GM23338 (cell line): ENCODE measurements at regions not wholly inside any gene's neighbourhood (a gene's known extent, or its start where the extent isn't known, plus 50 kb on each side); places are given as distances from the start of the nearest gene placed in this dataset.

Experiments
- ATAC-seq: fragments of 200-7000 bp; cut with Tn5 transposase; 3 replicates; pipeline ENCODE4 v1.9.1; 2020
- DNase-seq: peaks from one replicate; pipeline ENCODE4 v3.0.0-alpha.2; 2015; ENCODE audit warnings: low spot score
- H2AFZ ChIP-seq: fragments of 200-600 bp; sonication (generic); 2 replicates; pipeline ENCODE4 v1.8.0; 2016; ENCODE audit warnings: antibody characterized with exemption, mild to moderate bottlenecking, moderate library complexity
- H3F3A ChIP-seq: fragments of 200-600 bp; sonication (generic); replicated peaks from 2 replicates; pipeline ENCODE4 v1.8.0; 2017; ENCODE audit warnings: antibody characterized with exemption, mixed run types, low read depth
- H3K27ac ChIP-seq: fragments of 200-600 bp; sonication (generic); 2 replicates; pipeline ENCODE4 v1.6.1; 2016; ENCODE audit warnings: low read depth
- H3K27me3 ChIP-seq: fragments of 200-600 bp; sonication (generic); 2 replicates; pipeline ENCODE4 v1.8.0; 2016; ENCODE audit warnings: mild to moderate bottlenecking, mixed run types, moderate library complexity; ENCODE audit not compliant: insufficient read depth
- H3K36me3 ChIP-seq: fragments of 200-600 bp; sonication (generic); 2 replicates; pipeline ENCODE4 v1.8.0; 2016; ENCODE audit warnings: mild to moderate bottlenecking; ENCODE audit not compliant: insufficient read depth
- H3K4me1 ChIP-seq: fragments of 200-600 bp; sonication (generic); 2 replicates; pipeline ENCODE4 v1.8.0; 2016; ENCODE audit warnings: mild to moderate bottlenecking, moderate library complexity; ENCODE audit not compliant: insufficient read depth
- H3K4me2 ChIP-seq: fragments of 200-600 bp; sonication (generic); 2 replicates; pipeline ENCODE4 v1.7.1; 2017; ENCODE audit warnings: mixed run types
- H3K4me3 ChIP-seq: fragments of 200-600 bp; sonication (generic); 2 replicates; pipeline ENCODE4 v1.6.1; 2016; ENCODE audit warnings: mixed run types
- H3K79me2 ChIP-seq: fragments of 200-600 bp; sonication (generic); replicated peaks from 2 replicates; pipeline ENCODE4 v1.8.0; 2017; ENCODE audit warnings: mild to moderate bottlenecking; ENCODE audit not compliant: insufficient read depth
- H3K9me2 ChIP-seq: fragments of 200-600 bp; sonication (generic); 2 replicates; pipeline ENCODE4 v1.8.0; 2017; ENCODE audit not compliant: insufficient read depth
- H4K20me1 ChIP-seq: fragments of 200-600 bp; sonication (generic); replicated peaks from 2 replicates; pipeline ENCODE4 v1.8.0; 2017; ENCODE audit warnings: mild to moderate bottlenecking; ENCODE audit not compliant: insufficient read depth
- H3K27ac Mint-ChIP-seq: 2 replicates; pipeline ENCODE4 v1.8.0; 2020; ENCODE audit warnings: inconsistent platforms, mild to moderate bottlenecking, moderate library complexity, mixed read lengths
- H3K27me3 Mint-ChIP-seq: 3 replicates; pipeline ENCODE4 v1.8.0; 2022; ENCODE audit warnings: low read depth, mild to moderate bottlenecking, moderate library complexity, mixed read lengths, inconsistent platforms; ENCODE audit not compliant: insufficient read depth, poor library complexity
- H3K36me3 Mint-ChIP-seq: 3 replicates; pipeline ENCODE4 v1.8.0; 2021; ENCODE audit warnings: low read depth, mild to moderate bottlenecking, inconsistent platforms, moderate library complexity, mixed read lengths
- H3K4me1 Mint-ChIP-seq: 3 replicates; pipeline ENCODE4 v1.8.0; 2020; ENCODE audit warnings: mild to moderate bottlenecking, inconsistent platforms, mixed read lengths
- H3K4me3 Mint-ChIP-seq: 3 replicates; pipeline ENCODE4 v1.8.0; 2021; ENCODE audit warnings: moderate library complexity, mild to moderate bottlenecking, inconsistent platforms, mixed read lengths
- H3K9me3 Mint-ChIP-seq: 3 replicates; pipeline ENCODE4 v1.8.0; 2020; ENCODE audit warnings: moderate library complexity, mild to moderate bottlenecking, inconsistent platforms, mixed read lengths
- CREB1 ChIP-seq: fragments of 250-450 bp; sonication (Bioruptor Pico); IDR thresholded peaks from 2 replicates; pipeline ENCODE4 v1.5.0; 2020; ENCODE audit warnings: low read depth, mild to moderate bottlenecking, moderate library complexity
- CTCF ChIP-seq, 2 experiments: fragments of 200-600 bp in 1 of 2; sonication (generic) in 1 of 2; conservative IDR thresholded peaks; 2 replicates each; pipeline versions ENCODE4 v1.5.1 to v1.6.1; 2016 to 2017; ENCODE audit warnings: antibody characterized with exemption in 2 of 2, low read depth in 2 of 2, mild to moderate bottlenecking in 2 of 2, moderate library complexity in 1 of 2
- ETS1 ChIP-seq: IDR thresholded peaks from 2 replicates; pipeline ENCODE4 v1.6.1; 2016; ENCODE audit warnings: antibody characterized with exemption
- EZH2 ChIP-seq: fragments of 200-600 bp; sonication (generic); IDR thresholded peaks from one replicate; pipeline ENCODE4 v1.8.0; 2017; ENCODE audit warnings: antibody characterized with exemption, mild to moderate bottlenecking, low read depth; ENCODE audit not compliant: unreplicated experiment
- EZH2phosphoT487 ChIP-seq: fragments of 200-600 bp; sonication (generic); IDR thresholded peaks from one replicate; pipeline ENCODE4 v1.8.1; 2018; ENCODE audit warnings: antibody characterized with exemption; ENCODE audit not compliant: unreplicated experiment
- JUNB ChIP-seq: IDR thresholded peaks from one replicate; pipeline ENCODE4 v1.6.1; 2016; ENCODE audit warnings: antibody characterized with exemption; ENCODE audit not compliant: unreplicated experiment
- NANOG ChIP-seq: IDR thresholded peaks from 2 replicates; pipeline ENCODE4 v1.6.1; 2016; ENCODE audit warnings: antibody characterized with exemption, borderline replicate concordance
- POLR2AphosphoS5 ChIP-seq: IDR thresholded peaks from 2 replicates; pipeline ENCODE4 v1.6.1; 2016; ENCODE audit warnings: antibody characterized with exemption, low read depth
- STAT1 ChIP-seq: IDR thresholded peaks from one replicate; pipeline ENCODE4 v1.6.1; 2016; ENCODE audit warnings: antibody characterized with exemption; ENCODE audit not compliant: unreplicated experiment
- ZNF114 ChIP-seq: fragments of 250-450 bp; sonication (Bioruptor Pico); IDR thresholded peaks from 2 replicates; pipeline ENCODE4 v1.5.0; 2020; ENCODE audit warnings: mild to moderate bottlenecking, moderate library complexity
- ZNF331 ChIP-seq: fragments of 250-450 bp; sonication (Bioruptor Pico); IDR thresholded peaks from 2 replicates; pipeline ENCODE4 v1.5.0; 2020; ENCODE audit warnings: low read depth, mild to moderate bottlenecking, moderate library complexity
- TF ChIP-seq, protein P1 (sequence below): IDR thresholded peaks from one replicate; pipeline ENCODE4 v1.6.1; 2018; ENCODE audit warnings: antibody characterized with exemption; ENCODE audit not compliant: unreplicated experiment
- TF ChIP-seq, protein P2 (sequence below): fragments of 250-450 bp; sonication (Bioruptor Pico); IDR thresholded peaks from 2 replicates; pipeline ENCODE4 v1.5.0; 2020; ENCODE audit warnings: mild to moderate bottlenecking, moderate library complexity

GRCh38 chr2:100640431-100641124 lies 77.8 kb downstream of the PDCL3 start:
- TF ChIP-seq ZNF331 (CRISPR knock-in tag) (no peak), CREB1 (CRISPR knock-in tag) (no peak), NANOG (no peak), STAT1 (no peak), CTCF (conservative IDR thresholded peaks at IDR 0.05; ENCODE audit: low read depth in 2 of 2) (no peak), EZH2 (no peak), ETS1 (no peak), POLR2AphosphoS5 (no peak), ZNF114 (no peak), JUNB (no peak), EZH2phosphoT487 (no peak)
- TF ChIP-seq, protein P1, sequence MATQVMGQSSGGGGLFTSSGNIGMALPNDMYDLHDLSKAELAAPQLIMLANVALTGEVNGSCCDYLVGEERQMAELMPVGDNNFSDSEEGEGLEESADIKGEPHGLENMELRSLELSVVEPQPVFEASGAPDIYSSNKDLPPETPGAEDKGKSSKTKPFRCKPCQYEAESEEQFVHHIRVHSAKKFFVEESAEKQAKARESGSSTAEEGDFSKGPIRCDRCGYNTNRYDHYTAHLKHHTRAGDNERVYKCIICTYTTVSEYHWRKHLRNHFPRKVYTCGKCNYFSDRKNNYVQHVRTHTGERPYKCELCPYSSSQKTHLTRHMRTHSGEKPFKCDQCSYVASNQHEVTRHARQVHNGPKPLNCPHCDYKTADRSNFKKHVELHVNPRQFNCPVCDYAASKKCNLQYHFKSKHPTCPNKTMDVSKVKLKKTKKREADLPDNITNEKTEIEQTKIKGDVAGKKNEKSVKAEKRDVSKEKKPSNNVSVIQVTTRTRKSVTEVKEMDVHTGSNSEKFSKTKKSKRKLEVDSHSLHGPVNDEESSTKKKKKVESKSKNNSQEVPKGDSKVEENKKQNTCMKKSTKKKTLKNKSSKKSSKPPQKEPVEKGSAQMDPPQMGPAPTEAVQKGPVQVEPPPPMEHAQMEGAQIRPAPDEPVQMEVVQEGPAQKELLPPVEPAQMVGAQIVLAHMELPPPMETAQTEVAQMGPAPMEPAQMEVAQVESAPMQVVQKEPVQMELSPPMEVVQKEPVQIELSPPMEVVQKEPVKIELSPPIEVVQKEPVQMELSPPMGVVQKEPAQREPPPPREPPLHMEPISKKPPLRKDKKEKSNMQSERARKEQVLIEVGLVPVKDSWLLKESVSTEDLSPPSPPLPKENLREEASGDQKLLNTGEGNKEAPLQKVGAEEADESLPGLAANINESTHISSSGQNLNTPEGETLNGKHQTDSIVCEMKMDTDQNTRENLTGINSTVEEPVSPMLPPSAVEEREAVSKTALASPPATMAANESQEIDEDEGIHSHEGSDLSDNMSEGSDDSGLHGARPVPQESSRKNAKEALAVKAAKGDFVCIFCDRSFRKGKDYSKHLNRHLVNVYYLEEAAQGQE = no peak
- TF ChIP-seq, protein P2, sequence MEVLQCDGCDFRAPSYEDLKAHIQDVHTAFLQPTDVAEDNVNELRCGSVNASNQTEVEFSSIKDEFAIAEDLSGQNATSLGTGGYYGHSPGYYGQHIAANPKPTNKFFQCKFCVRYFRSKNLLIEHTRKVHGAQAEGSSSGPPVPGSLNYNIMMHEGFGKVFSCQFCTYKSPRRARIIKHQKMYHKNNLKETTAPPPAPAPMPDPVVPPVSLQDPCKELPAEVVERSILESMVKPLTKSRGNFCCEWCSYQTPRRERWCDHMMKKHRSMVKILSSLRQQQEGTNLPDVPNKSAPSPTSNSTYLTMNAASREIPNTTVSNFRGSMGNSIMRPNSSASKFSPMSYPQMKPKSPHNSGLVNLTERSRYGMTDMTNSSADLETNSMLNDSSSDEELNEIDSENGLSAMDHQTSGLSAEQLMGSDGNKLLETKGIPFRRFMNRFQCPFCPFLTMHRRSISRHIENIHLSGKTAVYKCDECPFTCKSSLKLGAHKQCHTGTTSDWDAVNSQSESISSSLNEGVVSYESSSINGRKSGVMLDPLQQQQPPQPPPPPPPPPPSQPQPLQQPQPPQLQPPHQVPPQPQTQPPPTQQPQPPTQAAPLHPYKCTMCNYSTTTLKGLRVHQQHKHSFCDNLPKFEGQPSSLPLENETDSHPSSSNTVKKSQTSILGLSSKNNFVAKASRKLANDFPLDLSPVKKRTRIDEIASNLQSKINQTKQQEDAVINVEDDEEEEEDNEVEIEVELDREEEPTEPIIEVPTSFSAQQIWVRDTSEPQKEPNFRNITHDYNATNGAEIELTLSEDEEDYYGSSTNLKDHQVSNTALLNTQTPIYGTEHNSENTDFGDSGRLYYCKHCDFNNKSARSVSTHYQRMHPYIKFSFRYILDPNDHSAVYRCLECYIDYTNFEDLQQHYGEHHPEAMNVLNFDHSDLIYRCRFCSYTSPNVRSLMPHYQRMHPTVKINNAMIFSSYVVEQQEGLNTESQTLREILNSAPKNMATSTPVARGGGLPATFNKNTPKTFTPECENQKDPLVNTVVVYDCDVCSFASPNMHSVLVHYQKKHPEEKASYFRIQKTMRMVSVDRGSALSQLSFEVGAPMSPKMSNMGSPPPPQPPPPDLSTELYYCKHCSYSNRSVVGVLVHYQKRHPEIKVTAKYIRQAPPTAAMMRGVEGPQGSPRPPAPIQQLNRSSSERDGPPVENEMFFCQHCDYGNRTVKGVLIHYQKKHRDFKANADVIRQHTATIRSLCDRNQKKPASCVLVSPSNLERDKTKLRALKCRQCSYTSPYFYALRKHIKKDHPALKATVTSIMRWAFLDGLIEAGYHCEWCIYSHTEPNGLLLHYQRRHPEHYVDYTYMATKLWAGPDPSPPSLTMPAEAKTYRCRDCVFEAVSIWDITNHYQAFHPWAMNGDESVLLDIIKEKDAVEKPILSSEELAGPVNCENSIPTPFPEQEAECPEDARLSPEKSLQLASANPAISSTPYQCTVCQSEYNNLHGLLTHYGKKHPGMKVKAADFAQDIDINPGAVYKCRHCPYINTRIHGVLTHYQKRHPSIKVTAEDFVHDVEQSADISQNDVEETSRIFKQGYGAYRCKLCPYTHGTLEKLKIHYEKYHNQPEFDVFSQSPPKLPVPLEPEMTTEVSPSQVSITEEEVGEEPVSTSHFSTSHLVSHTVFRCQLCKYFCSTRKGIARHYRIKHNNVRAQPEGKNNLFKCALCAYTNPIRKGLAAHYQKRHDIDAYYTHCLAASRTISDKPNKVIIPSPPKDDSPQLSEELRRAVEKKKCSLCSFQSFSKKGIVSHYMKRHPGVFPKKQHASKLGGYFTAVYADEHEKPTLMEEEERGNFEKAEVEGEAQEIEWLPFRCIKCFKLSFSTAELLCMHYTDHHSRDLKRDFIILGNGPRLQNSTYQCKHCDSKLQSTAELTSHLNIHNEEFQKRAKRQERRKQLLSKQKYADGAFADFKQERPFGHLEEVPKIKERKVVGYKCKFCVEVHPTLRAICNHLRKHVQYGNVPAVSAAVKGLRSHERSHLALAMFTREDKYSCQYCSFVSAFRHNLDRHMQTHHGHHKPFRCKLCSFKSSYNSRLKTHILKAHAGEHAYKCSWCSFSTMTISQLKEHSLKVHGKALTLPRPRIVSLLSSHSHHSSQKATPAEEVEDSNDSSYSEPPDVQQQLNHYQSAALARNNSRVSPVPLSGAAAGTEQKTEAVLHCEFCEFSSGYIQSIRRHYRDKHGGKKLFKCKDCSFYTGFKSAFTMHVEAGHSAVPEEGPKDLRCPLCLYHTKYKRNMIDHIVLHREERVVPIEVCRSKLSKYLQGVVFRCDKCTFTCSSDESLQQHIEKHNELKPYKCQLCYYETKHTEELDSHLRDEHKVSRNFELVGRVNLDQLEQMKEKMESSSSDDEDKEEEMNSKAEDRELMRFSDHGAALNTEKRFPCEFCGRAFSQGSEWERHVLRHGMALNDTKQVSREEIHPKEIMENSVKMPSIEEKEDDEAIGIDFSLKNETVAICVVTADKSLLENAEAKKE (CRISPR knock-in tag) = no peak
- Histone ChIP-seq H3K9me2 (peaks cover 2% of the 10 kb centered on the region; the same call in 1 of the 2 replicates), H3K79me2 (no peaks in the 10 kb centered on the region), H3K36me3 (no peaks in the 10 kb centered on the region), H2AFZ (peak overlapping the region; percentile 60; the same call in 1 of the 2 replicates), H4K20me1 (no peaks in the 10 kb centered on the region), H3K4me1 (peaks cover 18% of the 10 kb centered on the region), H3F3A (0 out of 2 replicates have a peak, but pooled peaks cover 3% of the 10 kb centered on the region), H3K4me3 (0 out of 2 replicates have a peak overlapping the region, but pooled peaks have one; percentile 20), H3K4me2 (peak overlapping the region; percentile 55), H3K27ac (no peak overlapping the region), H3K27me3 (no peaks in the 10 kb centered on the region)
- H3K27me3 Mint-ChIP-seq = peaks cover 2% of the 10 kb centered on the region
- peak overlapping the region; percentile 64; the same call in 1 of the 2 replicates for H3K27ac Mint-ChIP-seq
- H3K4me3 Mint-ChIP-seq = no peak overlapping the region
- ATAC-seq (no peak; the same call in 2 of the 3 replicates), DNase-seq (peak; percentile 5)
- H3K36me3 Mint-ChIP-seq = peaks cover 3% of the 10 kb centered on the region; the same call in 1 of the 3 replicates
- peaks cover 8% of the 10 kb centered on the region; the same call in 2 of the 3 replicates for H3K9me3 Mint-ChIP-seq
- peaks cover 35% of the 10 kb centered on the region for H3K4me1 Mint-ChIP-seq
